Fibroblast of the aortic adventitia (primary cell): ENCODE measurements at regions not wholly inside any gene's neighbourhood (a gene's known extent, or its start where the extent isn't known, plus 50 kb on each side); places are given as distances from the start of the nearest gene placed in this dataset.

Experiments
- DNase-seq: peaks from one replicate; pipeline ENCODE4 v3.0.0-alpha.2; 2010; ENCODE audit warnings: low read depth
- H3K4me3 ChIP-seq: 2 replicates; pipeline ENCODE4 v1.5.1; 2011; ENCODE audit warnings: low read depth, mild to moderate bottlenecking, control low read depth, low read length, moderate library complexity
- TF ChIP-seq, protein P1 (sequence below): IDR thresholded peaks from 2 replicates; pipeline ENCODE4 v1.5.1; 2011; ENCODE audit warnings: mild to moderate bottlenecking, low read length, control low read depth, inconsistent platforms; ENCODE audit not compliant: insufficient read depth

DNA sequence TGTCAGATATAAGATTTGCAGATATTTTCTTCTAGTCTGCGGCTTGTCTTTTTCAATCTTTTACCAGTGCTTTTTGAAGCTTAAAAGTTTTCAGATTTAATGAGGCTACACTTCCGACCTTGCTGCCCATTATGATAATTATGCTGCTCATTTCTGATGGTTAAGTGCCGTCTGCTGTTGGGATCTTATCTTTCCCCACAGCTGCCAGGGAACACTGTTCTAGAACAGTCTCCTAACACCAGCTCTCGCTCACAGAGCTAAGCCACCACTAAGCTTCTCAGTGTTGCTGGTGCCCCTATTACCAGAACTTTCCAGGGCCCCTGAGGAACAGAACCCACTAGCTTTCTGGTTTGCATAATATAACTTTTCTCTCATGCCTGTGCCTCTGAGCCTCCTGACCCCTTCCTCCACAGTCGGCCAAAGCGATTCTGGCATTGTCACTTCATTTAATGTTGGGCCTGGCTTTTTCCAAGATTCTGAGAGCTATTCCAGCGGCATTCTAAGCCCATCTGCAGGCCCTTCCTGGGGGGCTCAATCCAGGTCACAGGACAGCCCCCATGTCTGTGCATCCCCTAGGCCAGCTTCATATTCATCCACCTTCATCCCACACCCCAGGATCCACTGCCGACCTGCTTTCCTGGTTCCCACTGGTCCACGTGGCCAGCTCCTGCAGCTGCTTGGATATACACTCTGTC, 237.0 kb downstream of the PTPRU start:
- TF ChIP-seq, protein P1, sequence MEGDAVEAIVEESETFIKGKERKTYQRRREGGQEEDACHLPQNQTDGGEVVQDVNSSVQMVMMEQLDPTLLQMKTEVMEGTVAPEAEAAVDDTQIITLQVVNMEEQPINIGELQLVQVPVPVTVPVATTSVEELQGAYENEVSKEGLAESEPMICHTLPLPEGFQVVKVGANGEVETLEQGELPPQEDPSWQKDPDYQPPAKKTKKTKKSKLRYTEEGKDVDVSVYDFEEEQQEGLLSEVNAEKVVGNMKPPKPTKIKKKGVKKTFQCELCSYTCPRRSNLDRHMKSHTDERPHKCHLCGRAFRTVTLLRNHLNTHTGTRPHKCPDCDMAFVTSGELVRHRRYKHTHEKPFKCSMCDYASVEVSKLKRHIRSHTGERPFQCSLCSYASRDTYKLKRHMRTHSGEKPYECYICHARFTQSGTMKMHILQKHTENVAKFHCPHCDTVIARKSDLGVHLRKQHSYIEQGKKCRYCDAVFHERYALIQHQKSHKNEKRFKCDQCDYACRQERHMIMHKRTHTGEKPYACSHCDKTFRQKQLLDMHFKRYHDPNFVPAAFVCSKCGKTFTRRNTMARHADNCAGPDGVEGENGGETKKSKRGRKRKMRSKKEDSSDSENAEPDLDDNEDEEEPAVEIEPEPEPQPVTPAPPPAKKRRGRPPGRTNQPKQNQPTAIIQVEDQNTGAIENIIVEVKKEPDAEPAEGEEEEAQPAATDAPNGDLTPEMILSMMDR: no peak
- no peak overlapping the region for H3K4me3 ChIP-seq
- DNase-seq: no peak

DNA sequence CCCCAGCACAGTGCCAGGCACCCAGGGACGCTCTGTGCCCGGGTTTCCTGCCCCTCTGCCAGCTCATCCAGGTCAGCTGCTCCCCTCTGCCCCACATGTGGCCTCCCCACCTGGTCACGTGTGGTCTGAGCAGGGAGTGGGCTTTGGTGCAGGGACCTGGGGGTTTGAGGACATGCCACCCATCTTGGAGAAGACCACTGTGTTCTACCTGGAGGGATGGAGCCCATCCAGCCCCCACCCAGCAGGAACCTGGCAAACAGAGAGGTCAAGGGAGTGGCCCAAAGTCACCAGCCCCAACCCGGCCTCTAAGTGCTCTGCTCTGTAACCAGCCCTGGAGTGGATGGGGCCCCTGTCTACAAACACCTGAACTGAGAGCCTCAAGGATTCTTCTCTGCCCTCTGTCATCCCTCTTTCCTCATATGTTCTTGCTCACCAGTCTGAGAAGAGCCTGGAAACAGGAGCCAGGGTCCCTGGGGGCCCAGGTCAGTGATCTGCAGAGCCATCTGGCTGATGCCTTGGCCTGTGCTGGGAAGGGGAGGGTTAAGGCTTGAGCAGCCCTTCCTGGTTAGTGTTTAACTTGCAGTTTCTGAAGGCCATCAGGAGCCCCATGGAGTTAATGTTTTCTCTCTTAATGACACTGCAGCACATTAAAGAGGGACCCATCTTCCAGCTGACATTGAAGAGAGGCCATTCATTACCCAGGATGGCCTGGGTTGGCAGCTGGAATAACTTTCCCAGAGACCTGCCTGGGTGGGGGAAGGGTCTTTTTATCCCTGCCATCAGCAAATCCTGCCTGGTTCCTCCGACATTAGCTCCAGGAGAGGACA, 235.4 kb downstream of the PTPRU start:
- DNase-seq: no peak
- TF ChIP-seq, protein P1: no peak
- H3K4me3 ChIP-seq: no peak overlapping the region

DNA sequence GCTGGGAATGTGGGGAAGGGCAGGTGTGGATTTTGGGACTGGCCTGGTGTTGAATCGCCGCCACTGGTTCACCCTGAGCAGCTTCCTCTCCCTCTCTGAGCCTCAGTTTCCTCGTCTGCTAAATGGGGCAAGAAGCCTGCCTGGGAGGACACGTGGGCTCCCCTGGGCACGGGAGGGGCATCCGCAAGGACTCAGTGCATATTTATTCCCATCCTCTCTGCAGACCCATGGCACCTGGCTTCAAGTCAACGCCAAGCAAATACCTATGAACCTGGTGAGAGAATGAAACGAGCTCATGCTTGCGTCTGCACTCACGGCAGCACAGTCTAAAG, 234.4 kb downstream of the PTPRU start:
- TF ChIP-seq, protein P1: no peak
- no peak for DNase-seq
- H3K4me3 ChIP-seq: no peak overlapping the region

DNA sequence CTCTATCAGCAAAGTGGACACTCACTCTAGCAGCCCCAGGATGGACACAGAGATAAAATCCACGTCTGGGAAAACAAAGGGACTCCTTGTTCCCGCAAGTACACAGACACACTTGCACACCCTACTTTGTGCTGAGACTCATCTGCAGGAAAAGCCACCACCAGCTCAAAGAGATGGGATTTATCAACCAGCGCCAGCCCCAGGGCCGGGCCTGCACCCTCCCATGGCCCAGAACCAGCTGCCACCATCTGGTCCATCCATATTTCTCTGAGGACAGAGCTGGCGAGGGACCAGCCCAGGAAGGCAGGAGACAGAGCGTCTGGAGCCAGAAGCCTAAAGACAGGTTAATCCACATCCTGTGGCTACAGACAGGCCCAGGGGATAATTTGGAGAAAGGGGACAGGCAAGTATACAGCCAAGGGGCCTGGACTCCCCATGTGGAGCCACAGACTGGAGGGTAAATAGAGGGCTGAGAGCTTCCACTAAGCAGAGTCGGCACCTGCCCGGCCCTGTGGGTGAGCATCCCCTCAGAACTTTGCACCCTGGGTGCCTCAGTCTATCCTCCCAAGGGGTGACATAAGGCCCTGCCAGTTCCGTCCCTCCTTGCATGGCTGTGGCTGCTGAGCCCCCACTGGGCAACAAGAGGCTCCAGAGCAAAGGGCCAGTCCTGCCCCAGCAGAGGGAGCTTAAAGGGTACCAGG, 233.9 kb downstream of the PTPRU start:
- no peak overlapping the region for H3K4me3 ChIP-seq
- TF ChIP-seq, protein P1: no peak
- DNase-seq: no peak

DNA sequence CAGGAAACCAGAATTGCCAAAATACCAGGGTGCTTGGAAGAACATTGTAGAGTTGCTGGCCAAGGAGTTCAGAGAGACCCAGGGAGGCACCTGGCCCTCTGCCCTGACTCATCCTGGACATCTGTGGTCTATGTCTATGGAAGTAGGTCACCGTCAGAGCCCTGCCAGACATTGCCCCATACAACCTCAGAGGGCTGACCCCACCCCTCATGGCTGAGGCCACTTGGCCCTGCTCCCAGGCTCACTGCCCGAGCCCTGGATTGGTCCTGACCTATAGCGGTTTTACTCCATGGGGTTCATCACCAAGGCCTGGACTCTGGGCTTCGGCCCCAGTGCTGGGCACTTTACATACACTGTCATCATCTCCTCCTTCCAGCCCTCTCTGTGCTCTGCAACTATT, 233.1 kb downstream of the PTPRU start:
- no peak for DNase-seq
- TF ChIP-seq, protein P1: no peak
- no peak overlapping the region for H3K4me3 ChIP-seq

DNA sequence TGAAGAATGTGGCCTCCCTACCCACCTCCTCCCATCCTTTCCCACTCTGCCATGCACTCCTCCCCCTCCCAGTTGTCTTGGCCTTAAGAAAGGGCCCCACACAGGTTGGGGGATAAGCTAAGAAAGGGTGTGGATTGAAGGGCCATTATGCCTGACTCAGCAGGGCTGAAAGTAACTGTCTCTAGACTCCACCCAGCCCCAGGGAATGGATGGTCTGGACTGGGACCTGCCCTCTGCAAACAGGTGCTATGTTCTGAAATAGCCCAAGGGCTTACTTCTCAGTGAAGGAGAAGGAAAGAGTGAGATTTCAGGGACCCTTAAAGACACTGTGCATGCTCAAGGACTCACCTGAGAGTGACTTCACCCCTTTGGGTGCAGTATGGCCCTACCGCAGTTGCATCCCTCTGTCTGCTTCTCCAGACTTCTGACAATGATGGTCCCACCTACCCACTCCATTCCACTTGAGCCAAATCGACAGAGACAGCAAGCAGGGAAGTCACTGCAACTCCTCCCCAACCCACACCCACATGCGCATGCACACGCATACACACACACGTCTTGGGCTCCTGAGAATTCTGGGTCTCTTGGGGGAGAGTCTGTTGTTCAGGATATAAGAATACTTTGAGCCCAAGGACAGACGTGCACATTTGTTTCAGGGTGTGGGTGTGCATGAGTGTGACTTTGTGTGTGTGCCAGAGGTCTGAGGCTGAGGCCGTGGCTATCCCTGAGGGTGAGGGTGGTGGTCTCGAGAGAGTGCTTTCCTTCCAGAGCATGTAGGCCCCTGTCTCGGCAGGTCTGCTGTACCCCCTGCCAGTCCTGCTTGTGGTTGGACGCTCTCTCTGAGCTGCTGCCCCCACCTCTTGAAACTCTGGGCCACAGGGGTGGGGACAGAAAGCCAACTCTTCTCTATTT, 231.9 kb downstream of the PTPRU start:
- no peak for DNase-seq
- no peak overlapping the region for H3K4me3 ChIP-seq
- TF ChIP-seq, protein P1: no peak
